K562 (cell line): ENCODE measurements at regions not wholly inside any gene's neighbourhood (a gene's known extent, or its start where the extent isn't known, plus 50 kb on each side); places are given as distances from the start of the nearest gene placed in this dataset.

Experiments
- CREBBP ChIP-seq: IDR thresholded peaks from one replicate; pipeline ENCODE4 v1.6.1; 2012; ENCODE audit warnings: low read depth, mild to moderate bottlenecking, control low read depth, inconsistent platforms, low read length
- FOSL1 ChIP-seq: fragments of 200-800 bp; sonication (Bioruptor generic); conservative IDR thresholded peaks from 2 replicates; pipeline ENCODE4 v1.6.1; 2016; ENCODE audit warnings: missing genetic modification characterization, missing compliant biosample characterization
- NBN ChIP-seq: fragments of 450-650 bp; IDR thresholded peaks from 2 replicates; pipeline ENCODE4 v1.6.1; 2016; ENCODE audit warnings: low read depth, mild to moderate bottlenecking
- PYGO2 ChIP-seq: fragments of 450-650 bp; IDR thresholded peaks from 2 replicates; pipeline ENCODE4 v1.6.1; 2016; ENCODE audit warnings: mild to moderate bottlenecking, missing genetic modification characterization, moderate library complexity, missing compliant biosample characterization
- TRIM24 ChIP-seq, 2 experiments: fragments of 450-650 bp; IDR thresholded peaks; 2 replicates each; pipeline ENCODE4 v1.6.1; 2016
- ZNF282 ChIP-seq: sonication (generic); formaldehyde crosslinking; IDR thresholded peaks from 2 replicates; pipeline ENCODE4 v1.8.1; 2023; ENCODE audit warnings: missing genetic modification reagents
- TF ChIP-seq, protein P1 (sequence below): fragments of 200-600 bp; sonication (generic); IDR thresholded peaks from one replicate; pipeline ENCODE4 v1.6.1; 2012; ENCODE audit warnings: mild to moderate bottlenecking, low read depth, low read length, inconsistent platforms
- TF ChIP-seq, protein P2 (sequence below): fragments of 450-650 bp; IDR thresholded peaks from 2 replicates; pipeline ENCODE4 v1.6.1; 2016; ENCODE audit warnings: borderline replicate concordance
- TF ChIP-seq, protein P3 (sequence below): fragments of 250-450 bp; sonication (Bioruptor Pico); IDR thresholded peaks from 2 replicates; pipeline ENCODE4 v1.5.0; 2020; ENCODE audit warnings: mild to moderate bottlenecking, borderline replicate concordance

DNA sequence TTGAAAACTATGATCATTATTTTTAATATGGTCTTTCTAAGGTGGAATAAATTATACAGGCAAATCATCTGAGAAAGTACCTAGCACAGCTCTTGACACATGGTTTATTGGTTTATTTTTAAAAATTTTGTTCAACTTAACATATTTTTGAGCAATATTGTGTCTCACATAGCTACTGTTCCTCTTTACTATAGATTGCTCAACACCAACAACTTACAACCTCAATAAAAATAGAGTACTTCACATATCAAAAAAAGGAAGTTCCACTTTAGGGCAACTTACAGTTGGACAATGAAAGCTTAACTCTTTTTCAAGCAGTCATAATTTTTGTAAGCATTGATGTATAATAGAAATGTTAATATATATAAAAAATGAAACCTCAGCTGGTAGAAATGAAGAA, 440.9 kb upstream of the UBE2E3 start (continued):
- TF ChIP-seq, protein P1, sequence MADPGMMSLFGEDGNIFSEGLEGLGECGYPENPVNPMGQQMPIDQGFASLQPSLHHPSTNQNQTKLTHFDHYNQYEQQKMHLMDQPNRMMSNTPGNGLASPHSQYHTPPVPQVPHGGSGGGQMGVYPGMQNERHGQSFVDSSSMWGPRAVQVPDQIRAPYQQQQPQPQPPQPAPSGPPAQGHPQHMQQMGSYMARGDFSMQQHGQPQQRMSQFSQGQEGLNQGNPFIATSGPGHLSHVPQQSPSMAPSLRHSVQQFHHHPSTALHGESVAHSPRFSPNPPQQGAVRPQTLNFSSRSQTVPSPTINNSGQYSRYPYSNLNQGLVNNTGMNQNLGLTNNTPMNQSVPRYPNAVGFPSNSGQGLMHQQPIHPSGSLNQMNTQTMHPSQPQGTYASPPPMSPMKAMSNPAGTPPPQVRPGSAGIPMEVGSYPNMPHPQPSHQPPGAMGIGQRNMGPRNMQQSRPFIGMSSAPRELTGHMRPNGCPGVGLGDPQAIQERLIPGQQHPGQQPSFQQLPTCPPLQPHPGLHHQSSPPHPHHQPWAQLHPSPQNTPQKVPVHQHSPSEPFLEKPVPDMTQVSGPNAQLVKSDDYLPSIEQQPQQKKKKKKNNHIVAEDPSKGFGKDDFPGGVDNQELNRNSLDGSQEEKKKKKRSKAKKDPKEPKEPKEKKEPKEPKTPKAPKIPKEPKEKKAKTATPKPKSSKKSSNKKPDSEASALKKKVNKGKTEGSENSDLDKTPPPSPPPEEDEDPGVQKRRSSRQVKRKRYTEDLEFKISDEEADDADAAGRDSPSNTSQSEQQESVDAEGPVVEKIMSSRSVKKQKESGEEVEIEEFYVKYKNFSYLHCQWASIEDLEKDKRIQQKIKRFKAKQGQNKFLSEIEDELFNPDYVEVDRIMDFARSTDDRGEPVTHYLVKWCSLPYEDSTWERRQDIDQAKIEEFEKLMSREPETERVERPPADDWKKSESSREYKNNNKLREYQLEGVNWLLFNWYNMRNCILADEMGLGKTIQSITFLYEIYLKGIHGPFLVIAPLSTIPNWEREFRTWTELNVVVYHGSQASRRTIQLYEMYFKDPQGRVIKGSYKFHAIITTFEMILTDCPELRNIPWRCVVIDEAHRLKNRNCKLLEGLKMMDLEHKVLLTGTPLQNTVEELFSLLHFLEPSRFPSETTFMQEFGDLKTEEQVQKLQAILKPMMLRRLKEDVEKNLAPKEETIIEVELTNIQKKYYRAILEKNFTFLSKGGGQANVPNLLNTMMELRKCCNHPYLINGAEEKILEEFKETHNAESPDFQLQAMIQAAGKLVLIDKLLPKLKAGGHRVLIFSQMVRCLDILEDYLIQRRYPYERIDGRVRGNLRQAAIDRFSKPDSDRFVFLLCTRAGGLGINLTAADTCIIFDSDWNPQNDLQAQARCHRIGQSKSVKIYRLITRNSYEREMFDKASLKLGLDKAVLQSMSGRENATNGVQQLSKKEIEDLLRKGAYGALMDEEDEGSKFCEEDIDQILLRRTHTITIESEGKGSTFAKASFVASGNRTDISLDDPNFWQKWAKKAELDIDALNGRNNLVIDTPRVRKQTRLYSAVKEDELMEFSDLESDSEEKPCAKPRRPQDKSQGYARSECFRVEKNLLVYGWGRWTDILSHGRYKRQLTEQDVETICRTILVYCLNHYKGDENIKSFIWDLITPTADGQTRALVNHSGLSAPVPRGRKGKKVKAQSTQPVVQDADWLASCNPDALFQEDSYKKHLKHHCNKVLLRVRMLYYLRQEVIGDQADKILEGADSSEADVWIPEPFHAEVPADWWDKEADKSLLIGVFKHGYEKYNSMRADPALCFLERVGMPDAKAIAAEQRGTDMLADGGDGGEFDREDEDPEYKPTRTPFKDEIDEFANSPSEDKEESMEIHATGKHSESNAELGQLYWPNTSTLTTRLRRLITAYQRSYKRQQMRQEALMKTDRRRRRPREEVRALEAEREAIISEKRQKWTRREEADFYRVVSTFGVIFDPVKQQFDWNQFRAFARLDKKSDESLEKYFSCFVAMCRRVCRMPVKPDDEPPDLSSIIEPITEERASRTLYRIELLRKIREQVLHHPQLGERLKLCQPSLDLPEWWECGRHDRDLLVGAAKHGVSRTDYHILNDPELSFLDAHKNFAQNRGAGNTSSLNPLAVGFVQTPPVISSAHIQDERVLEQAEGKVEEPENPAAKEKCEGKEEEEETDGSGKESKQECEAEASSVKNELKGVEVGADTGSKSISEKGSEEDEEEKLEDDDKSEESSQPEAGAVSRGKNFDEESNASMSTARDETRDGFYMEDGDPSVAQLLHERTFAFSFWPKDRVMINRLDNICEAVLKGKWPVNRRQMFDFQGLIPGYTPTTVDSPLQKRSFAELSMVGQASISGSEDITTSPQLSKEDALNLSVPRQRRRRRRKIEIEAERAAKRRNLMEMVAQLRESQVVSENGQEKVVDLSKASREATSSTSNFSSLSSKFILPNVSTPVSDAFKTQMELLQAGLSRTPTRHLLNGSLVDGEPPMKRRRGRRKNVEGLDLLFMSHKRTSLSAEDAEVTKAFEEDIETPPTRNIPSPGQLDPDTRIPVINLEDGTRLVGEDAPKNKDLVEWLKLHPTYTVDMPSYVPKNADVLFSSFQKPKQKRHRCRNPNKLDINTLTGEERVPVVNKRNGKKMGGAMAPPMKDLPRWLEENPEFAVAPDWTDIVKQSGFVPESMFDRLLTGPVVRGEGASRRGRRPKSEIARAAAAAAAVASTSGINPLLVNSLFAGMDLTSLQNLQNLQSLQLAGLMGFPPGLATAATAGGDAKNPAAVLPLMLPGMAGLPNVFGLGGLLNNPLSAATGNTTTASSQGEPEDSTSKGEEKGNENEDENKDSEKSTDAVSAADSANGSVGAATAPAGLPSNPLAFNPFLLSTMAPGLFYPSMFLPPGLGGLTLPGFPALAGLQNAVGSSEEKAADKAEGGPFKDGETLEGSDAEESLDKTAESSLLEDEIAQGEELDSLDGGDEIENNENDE, result no peak
- TF ChIP-seq, protein P2, sequence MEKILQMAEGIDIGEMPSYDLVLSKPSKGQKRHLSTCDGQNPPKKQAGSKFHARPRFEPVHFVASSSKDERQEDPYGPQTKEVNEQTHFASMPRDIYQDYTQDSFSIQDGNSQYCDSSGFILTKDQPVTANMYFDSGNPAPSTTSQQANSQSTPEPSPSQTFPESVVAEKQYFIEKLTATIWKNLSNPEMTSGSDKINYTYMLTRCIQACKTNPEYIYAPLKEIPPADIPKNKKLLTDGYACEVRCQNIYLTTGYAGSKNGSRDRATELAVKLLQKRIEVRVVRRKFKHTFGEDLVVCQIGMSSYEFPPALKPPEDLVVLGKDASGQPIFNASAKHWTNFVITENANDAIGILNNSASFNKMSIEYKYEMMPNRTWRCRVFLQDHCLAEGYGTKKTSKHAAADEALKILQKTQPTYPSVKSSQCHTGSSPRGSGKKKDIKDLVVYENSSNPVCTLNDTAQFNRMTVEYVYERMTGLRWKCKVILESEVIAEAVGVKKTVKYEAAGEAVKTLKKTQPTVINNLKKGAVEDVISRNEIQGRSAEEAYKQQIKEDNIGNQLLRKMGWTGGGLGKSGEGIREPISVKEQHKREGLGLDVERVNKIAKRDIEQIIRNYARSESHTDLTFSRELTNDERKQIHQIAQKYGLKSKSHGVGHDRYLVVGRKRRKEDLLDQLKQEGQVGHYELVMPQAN, result no peak
- TF ChIP-seq, protein P3, sequence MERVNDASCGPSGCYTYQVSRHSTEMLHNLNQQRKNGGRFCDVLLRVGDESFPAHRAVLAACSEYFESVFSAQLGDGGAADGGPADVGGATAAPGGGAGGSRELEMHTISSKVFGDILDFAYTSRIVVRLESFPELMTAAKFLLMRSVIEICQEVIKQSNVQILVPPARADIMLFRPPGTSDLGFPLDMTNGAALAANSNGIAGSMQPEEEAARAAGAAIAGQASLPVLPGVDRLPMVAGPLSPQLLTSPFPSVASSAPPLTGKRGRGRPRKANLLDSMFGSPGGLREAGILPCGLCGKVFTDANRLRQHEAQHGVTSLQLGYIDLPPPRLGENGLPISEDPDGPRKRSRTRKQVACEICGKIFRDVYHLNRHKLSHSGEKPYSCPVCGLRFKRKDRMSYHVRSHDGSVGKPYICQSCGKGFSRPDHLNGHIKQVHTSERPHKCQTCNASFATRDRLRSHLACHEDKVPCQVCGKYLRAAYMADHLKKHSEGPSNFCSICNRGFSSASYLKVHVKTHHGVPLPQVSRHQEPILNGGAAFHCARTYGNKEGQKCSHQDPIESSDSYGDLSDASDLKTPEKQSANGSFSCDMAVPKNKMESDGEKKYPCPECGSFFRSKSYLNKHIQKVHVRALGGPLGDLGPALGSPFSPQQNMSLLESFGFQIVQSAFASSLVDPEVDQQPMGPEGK (CRISPR knock-in tag), result no peak
- TF ChIP-seq FOSL1 (tag) (no peak), NBN (no peak), TRIM24 (IDR thresholded peaks at IDR 0.05) (no peak), CREBBP (no peak), PYGO2 (no peak), ZNF282 (CRISPR knock-in tag) (no peak)
